ENCODE measurements at regions not wholly inside any gene's neighbourhood (a gene's known extent, or its start where the extent isn't known, plus 50 kb on each side); places are given as distances from the start of the nearest gene placed in this dataset.

- TF ChIP-seq CTCF (IDR thresholded peaks at IDR 0.05) (no peak), ZFX (IDR thresholded peaks at IDR 0.05; ENCODE audit: borderline replicate concordance) (no peak)
Measured at GRCh38 chr14:98176892-98177291, 1095.1 kb downstream of the BCL11B start.
